Upper lobe of left lung (tissue), 6 donors: ENCODE measurements at regions not wholly inside any gene's neighbourhood (a gene's known extent, or its start where the extent isn't known, plus 50 kb on each side); places are given as distances from the start of the nearest gene placed in this dataset.

Experiments used
- ATAC-seq, 2 donors: fragments of 200-7000 bp; cut with Tn5 transposase; one replicate each; pipeline ENCODE4 v1.9.1; 2022; ENCODE audit warnings: mild to moderate bottlenecking in 2 of 2, moderate library complexity in 2 of 2; ENCODE audit not compliant: low FRiP score in 2 of 2
- DNase-seq, 2 donors: peaks; one replicate each; pipeline ENCODE4 v3.0.0-alpha.2; 2019 to 2020
- H3K27ac ChIP-seq, 4 donors: fragments of 200-600 bp; sonication (generic); one replicate each; pipeline ENCODE4 v1.5.1; 2016 to 2019
- H3K27me3 ChIP-seq, 4 donors: fragments of 200-600 bp; sonication (generic); one replicate each; pipeline ENCODE4 v1.5.1; 2017 to 2019
- H3K36me3 ChIP-seq, 4 donors: fragments of 200-600 bp; sonication (generic); one replicate each; pipeline ENCODE4 v1.5.1; 2016 to 2019
- H3K4me1 ChIP-seq, 4 donors: fragments of 200-600 bp; sonication (generic); one replicate each; pipeline ENCODE4 v1.5.1; 2018 to 2019
- H3K4me3 ChIP-seq, 4 donors: fragments of 200-600 bp; sonication (generic); one replicate each; pipeline ENCODE4 v1.5.1; 2017 to 2019; ENCODE audit warnings: mild to moderate bottlenecking in 2 of 4, moderate library complexity in 1 of 4
- H3K9me3 ChIP-seq, 4 donors: fragments of 200-600 bp; sonication (generic); one replicate each; pipeline ENCODE4 v1.5.1; 2018 to 2019
- EP300 ChIP-seq, 4 donors: sonication (generic); formaldehyde crosslinking; IDR thresholded peaks; one replicate each; pipeline ENCODE4 v1.5.1; 2017; ENCODE audit warnings: antibody characterized with exemption in 4 of 4, control low read depth in 2 of 4
- POLR2A ChIP-seq, 4 donors: fragments of 450-650 bp; IDR thresholded peaks; one replicate each; pipeline ENCODE4 v1.5.1; 2016 to 2017; ENCODE audit warnings: antibody characterized with exemption in 4 of 4, mild to moderate bottlenecking in 2 of 4
- POLR2AphosphoS5 ChIP-seq, 2 donors: sonication (generic); formaldehyde crosslinking; IDR thresholded peaks; one replicate each; pipeline ENCODE4 v1.5.1; 2017; ENCODE audit warnings: antibody characterized with exemption in 2 of 2
- WGBS, 2 donors: methylation state at CpG; one replicate each; pipeline ENCODE4 v1.1.5; 2017 to 2018; 5-methylcytosine and 5-hydroxymethylcytosine counted together
- TF ChIP-seq, protein P1 (sequence below), 6 experiments: fragments of 450-650 bp in 4 of 6; fragments of 200-600 bp in 2 of 6; sonication (generic) in 2 of 6; IDR thresholded peaks; one replicate each; pipeline ENCODE4 v1.5.1; 2016 to 2019; ENCODE audit warnings: antibody characterized with exemption in 6 of 6
- donor health status: DM: no; HTN: no; CAD: no; lungs with moderate emphysema.
- donor health status: DM: no; HTN: yes; CAD: no; lungs with severe emphysema.

- Histone ChIP-seq H3K4me3 (no peak overlapping the region), H3K4me1 (no peaks in the 10 kb centered on the region), H3K27me3 (no peaks in the 10 kb centered on the region), H3K36me3 (no peaks in the 10 kb centered on the region), H3K9me3 (no peaks in the 10 kb centered on the region), H3K27ac (no peak overlapping the region)
- 62 to 81% methylated on average over 1 of the region's 1 CpG for WGBS, 2 donors
- TF ChIP-seq EP300 (IDR thresholded peaks at IDR 0.05), result no peak
- no peak for TF ChIP-seq POLR2AphosphoS5 (IDR thresholded peaks at IDR 0.05)
- no peak for TF ChIP-seq POLR2A (IDR thresholded peaks at IDR 0.05)
- TF ChIP-seq, protein P1, sequence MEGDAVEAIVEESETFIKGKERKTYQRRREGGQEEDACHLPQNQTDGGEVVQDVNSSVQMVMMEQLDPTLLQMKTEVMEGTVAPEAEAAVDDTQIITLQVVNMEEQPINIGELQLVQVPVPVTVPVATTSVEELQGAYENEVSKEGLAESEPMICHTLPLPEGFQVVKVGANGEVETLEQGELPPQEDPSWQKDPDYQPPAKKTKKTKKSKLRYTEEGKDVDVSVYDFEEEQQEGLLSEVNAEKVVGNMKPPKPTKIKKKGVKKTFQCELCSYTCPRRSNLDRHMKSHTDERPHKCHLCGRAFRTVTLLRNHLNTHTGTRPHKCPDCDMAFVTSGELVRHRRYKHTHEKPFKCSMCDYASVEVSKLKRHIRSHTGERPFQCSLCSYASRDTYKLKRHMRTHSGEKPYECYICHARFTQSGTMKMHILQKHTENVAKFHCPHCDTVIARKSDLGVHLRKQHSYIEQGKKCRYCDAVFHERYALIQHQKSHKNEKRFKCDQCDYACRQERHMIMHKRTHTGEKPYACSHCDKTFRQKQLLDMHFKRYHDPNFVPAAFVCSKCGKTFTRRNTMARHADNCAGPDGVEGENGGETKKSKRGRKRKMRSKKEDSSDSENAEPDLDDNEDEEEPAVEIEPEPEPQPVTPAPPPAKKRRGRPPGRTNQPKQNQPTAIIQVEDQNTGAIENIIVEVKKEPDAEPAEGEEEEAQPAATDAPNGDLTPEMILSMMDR (IDR thresholded peaks at IDR 0.05), result no peak
- ATAC-seq (no peak), DNase-seq (no peak)
Measured at GRCh38 chr1:99086057-99086456, 81.4 kb upstream of the PLPPR5 start.

- TF ChIP-seq POLR2A (IDR thresholded peaks at IDR 0.05), result no peak
- TF ChIP-seq, protein P1 (IDR thresholded peaks at IDR 0.05), result no peak
- TF ChIP-seq EP300 (IDR thresholded peaks at IDR 0.05), result no peak
- TF ChIP-seq POLR2AphosphoS5 (IDR thresholded peaks at IDR 0.05), result no peak
- WGBS, 2 donors, result 92 to 95% methylated on average over 1 of the region's 1 CpG
- Histone ChIP-seq H3K9me3 (peaks cover 0 to 5% (median 0%) of the 10 kb centered on the region in 4 donors), H3K27me3 (no peaks in the 10 kb centered on the region), H3K4me3 (no peak overlapping the region), H3K27ac (no peak overlapping the region), H3K4me1 (no peaks in the 10 kb centered on the region), H3K36me3 (no peaks in the 10 kb centered on the region)
- DNase-seq, result no peak
- no peak for ATAC-seq
Measured at GRCh38 chr1:99098589-99098988, 93.9 kb upstream of the PLPPR5 start.

GRCh38 chr1:99106274-99106673, 101.6 kb upstream of the PLPPR5 start:
- TF ChIP-seq, protein P1 (IDR thresholded peaks at IDR 0.05), result no peak
- TF ChIP-seq EP300 (IDR thresholded peaks at IDR 0.05) (no peak), POLR2A (IDR thresholded peaks at IDR 0.05) (no peak), POLR2AphosphoS5 (IDR thresholded peaks at IDR 0.05) (no peak)
- Histone ChIP-seq H3K27ac (no peak overlapping the region), H3K4me3 (no peak overlapping the region), H3K36me3 (no peaks in the 10 kb centered on the region), H3K27me3 (no peaks in the 10 kb centered on the region), H3K4me1 (no peaks in the 10 kb centered on the region), H3K9me3 (no peaks in the 10 kb centered on the region)
- ATAC-seq (no peak), DNase-seq (no peak)
- WGBS, 2 donors, result 100% methylated on average over 1 of the region's 1 CpG; no CpG with 5 or more reads in 1 of the 2 donors

- WGBS, 2 donors, result 64 to 89% methylated on average over 7 of the region's 7 CpGs
- no peak for TF ChIP-seq POLR2AphosphoS5 (IDR thresholded peaks at IDR 0.05)
- TF ChIP-seq POLR2A (IDR thresholded peaks at IDR 0.05), result no peak
- TF ChIP-seq EP300 (IDR thresholded peaks at IDR 0.05), result no peak
- TF ChIP-seq, protein P1 (IDR thresholded peaks at IDR 0.05), result no peak
- ATAC-seq, result no peak
- H3K36me3 ChIP-seq, result no peaks in the 10 kb centered on the region
- H3K4me1 ChIP-seq, result no peaks in the 10 kb centered on the region
- H3K27ac ChIP-seq, result no peak overlapping the region
- H3K27me3 ChIP-seq, result no peaks in the 10 kb centered on the region
- H3K9me3 ChIP-seq, result no peaks in the 10 kb centered on the region
- no peak for DNase-seq
- no peak overlapping the region for H3K4me3 ChIP-seq
Measured at GRCh38 chr1:99107680-99108079, 103.0 kb upstream of the PLPPR5 start.
